H1 (cell line): ENCODE measurements at regions not wholly inside any gene's neighbourhood (a gene's known extent, or its start where the extent isn't known, plus 50 kb on each side); places are given as distances from the start of the nearest gene placed in this dataset.

Experiments used
- CTCF ChIA-PET: fragments of 300-600 bp; sonication (Branson Sonifier 250); formaldehyde crosslinking; loops from one replicate; lab custom pipeline; 2021; ENCODE audit not compliant: partially characterized antibody; lab: Charles Lee
- POLR2A ChIA-PET: fragments of 300-600 bp; sonication (Branson Sonifier 250); formaldehyde crosslinking; loops from one replicate; lab custom pipeline; 2021; ENCODE audit warnings: inconsistent platforms; ENCODE audit not compliant: partially characterized antibody; lab: Charles Lee
- DNase-seq, 2 experiments: peaks; one replicate each; pipeline versions ENCODE4 v3.0.0 to v3.0.0-alpha.2; 2010 to 2022; ENCODE audit warnings: low spot score in 2 of 2, low read depth in 1 of 2, mixed read lengths in 1 of 2
- FAIRE-seq: peaks from 2 replicates; lab custom pipeline; 2011; peaks lifted over from hg19 to GRCh38; lab: Jason Lieb, UNC
- H2AFZ ChIP-seq: 2 replicates; pipeline ENCODE4 v1.8.1; 2012; ENCODE audit warnings: low read length, inconsistent platforms
- H2AK5ac ChIP-seq: 2 replicates; pipeline ENCODE4 v1.6.1; 2013; ENCODE audit warnings: low read depth, low read length
- H2BK120ac ChIP-seq: replicated peaks from 2 replicates; pipeline ENCODE3; 2013; ENCODE audit warnings: low read depth, low read length, inconsistent platforms
- H2BK12ac ChIP-seq: 2 replicates; pipeline ENCODE4 v1.6.1; 2013; ENCODE audit warnings: low read depth, low read length
- H2BK15ac ChIP-seq: 2 replicates; pipeline ENCODE4 v1.6.1; 2013; ENCODE audit warnings: low read length
- H2BK20ac ChIP-seq: 2 replicates; pipeline ENCODE4 v1.6.1; 2013; ENCODE audit warnings: low read length
- H2BK5ac ChIP-seq: 2 replicates; pipeline ENCODE4 v1.6.1; 2013; ENCODE audit warnings: low read depth, low read length
- H3K14ac ChIP-seq: 2 replicates; pipeline ENCODE4 v1.6.1; 2013; ENCODE audit warnings: inconsistent platforms; ENCODE audit not compliant: insufficient read length
- H3K18ac ChIP-seq: 2 replicates; pipeline ENCODE4 v1.6.1; 2013; ENCODE audit warnings: low read length; ENCODE audit errors: extremely low read depth
- H3K23ac ChIP-seq: 2 replicates; pipeline ENCODE4 v1.6.1; 2013; ENCODE audit warnings: inconsistent platforms; ENCODE audit not compliant: insufficient read length
- H3K23me2 ChIP-seq: 2 replicates; pipeline ENCODE4 v1.6.1; 2013; ENCODE audit warnings: low read depth, low read length
- H3K27ac ChIP-seq: 2 replicates; pipeline ENCODE4 v1.6.1; 2011; ENCODE audit warnings: low read depth, low read length, inconsistent platforms
- H3K27me3 ChIP-seq, 4 experiments: replicated peaks in 1 of 4; 1 replicate in 1 of 4; 2 replicates in 3 of 4; pipeline versions ENCODE4 v1.6.1 to v1.8.1; 2011 to 2013; ENCODE audit warnings: low read length in 3 of 4, mild to moderate bottlenecking in 3 of 4, inconsistent platforms in 2 of 4, mixed read lengths in 2 of 4, moderate library complexity in 1 of 4; ENCODE audit not compliant: control insufficient read depth in 3 of 4, insufficient read depth in 3 of 4; ENCODE audit errors: extremely low read depth in 1 of 4
- H3K36me3 ChIP-seq, 4 experiments: 2 replicates each; pipeline versions ENCODE4 v1.6.1 to v1.8.1; 2011 to 2013; ENCODE audit warnings: mild to moderate bottlenecking in 4 of 4, low read length in 3 of 4, moderate library complexity in 2 of 4, control low read depth in 1 of 4, inconsistent platforms in 1 of 4; ENCODE audit not compliant: insufficient read depth in 4 of 4, control insufficient read depth in 2 of 4
- H3K4ac ChIP-seq: replicated peaks from 2 replicates; pipeline ENCODE3; 2013; ENCODE audit warnings: low read length, low read depth, mixed read lengths, inconsistent platforms; ENCODE audit not compliant: insufficient read length
- H3K4me1 ChIP-seq, 4 experiments: replicated peaks in 1 of 4; 1 replicate in 1 of 4; 2 replicates in 3 of 4; pipeline versions ENCODE4 v1.6.1 to v1.8.1; 2011 to 2013; ENCODE audit warnings: low read length in 3 of 4, inconsistent platforms in 2 of 4, mixed read lengths in 1 of 4; ENCODE audit not compliant: insufficient read depth in 4 of 4, control insufficient read depth in 3 of 4
- H3K4me2 ChIP-seq, 2 experiments: 2 replicates each; pipeline versions ENCODE4 v1.6.1 to v1.8.1; 2011 to 2013; ENCODE audit warnings: low read depth in 2 of 2, low read length in 2 of 2, control low read depth in 1 of 2, inconsistent platforms in 1 of 2, mild to moderate bottlenecking in 1 of 2; ENCODE audit not compliant: insufficient read depth in 1 of 2
- H3K4me3 ChIP-seq, 4 experiments: fragments of 200-600, 300-600 bp in 1 of 4; sonication (generic), shearing (Covaris generic), sonication (Bioruptor Twin) in 1 of 4; 2 replicates each; pipeline versions ENCODE4 v1.5.1 to v1.8.1; 2011 to 2016; ENCODE audit warnings: low read length in 4 of 4, low read depth in 3 of 4, control low read depth in 2 of 4, inconsistent platforms in 2 of 4, mild to moderate bottlenecking in 2 of 4, mixed read lengths in 1 of 4, moderate library complexity in 1 of 4; ENCODE audit not compliant: insufficient read depth in 2 of 4; ENCODE audit errors: extremely low read depth in 1 of 4
- H3K56ac ChIP-seq: replicated peaks from 2 replicates; pipeline ENCODE3; 2013; ENCODE audit warnings: low read depth, mild to moderate bottlenecking, mixed read lengths, low read length, inconsistent platforms; ENCODE audit not compliant: insufficient read length
- H3K79me1 ChIP-seq: 2 replicates; pipeline ENCODE4 v1.6.1; 2013; ENCODE audit warnings: low read depth, low read length, control low read depth
- H3K79me2 ChIP-seq, 2 experiments: 2 replicates each; pipeline versions ENCODE4 v1.6.1 to v1.8.1; 2012 to 2013; ENCODE audit warnings: low read length in 2 of 2, mild to moderate bottlenecking in 2 of 2, inconsistent platforms in 1 of 2; ENCODE audit not compliant: insufficient read depth in 2 of 2, control insufficient read depth in 1 of 2
- H3K9ac ChIP-seq, 4 experiments: replicated peaks in 1 of 4; 1 replicate in 1 of 4; 2 replicates in 3 of 4; pipeline versions ENCODE4 v1.6.1 to v1.8.1; 2011 to 2013; ENCODE audit warnings: low read depth in 3 of 4, low read length in 3 of 4, control low read depth in 2 of 4, mild to moderate bottlenecking in 2 of 4, moderate library complexity in 2 of 4, inconsistent platforms in 1 of 4; ENCODE audit errors: extremely low read depth in 1 of 4
- H3K9me3 ChIP-seq, 2 experiments: 2 replicates each; pipeline versions ENCODE4 v1.6.1 to v1.8.1; 2012 to 2013; ENCODE audit warnings: mild to moderate bottlenecking in 2 of 2, moderate library complexity in 2 of 2, control low read depth in 1 of 2, inconsistent platforms in 1 of 2, low read depth in 1 of 2, low read length in 1 of 2, mixed read lengths in 1 of 2; ENCODE audit not compliant: insufficient read depth in 2 of 2
- H4K20me1 ChIP-seq, 2 experiments: replicated peaks in 1 of 2; 2 replicates each; pipeline versions ENCODE3 to v1.8.1; 2011 to 2013; ENCODE audit warnings: inconsistent platforms in 2 of 2, low read length in 2 of 2, mild to moderate bottlenecking in 1 of 2; ENCODE audit not compliant: insufficient read depth in 2 of 2, control insufficient read depth in 1 of 2
- H4K5ac ChIP-seq: 2 replicates; pipeline ENCODE4 v1.6.1; 2013; ENCODE audit warnings: low read length, low read depth, mixed read lengths, inconsistent platforms; ENCODE audit not compliant: insufficient read length
- H4K8ac ChIP-seq: 2 replicates; pipeline ENCODE4 v1.8.0; 2013; ENCODE audit warnings: mild to moderate bottlenecking, moderate library complexity, low read length, inconsistent platforms; ENCODE audit not compliant: insufficient read depth; ENCODE audit errors: extremely low read depth
- H4K91ac ChIP-seq: replicated peaks from 2 replicates; pipeline ENCODE3; 2013; ENCODE audit warnings: low read length, mixed read lengths, inconsistent platforms; ENCODE audit not compliant: insufficient read length
- BCL11A ChIP-seq, 2 experiments: IDR thresholded peaks; one replicate each; pipeline ENCODE4 v1.6.1; 2011; ENCODE audit warnings: low read depth in 2 of 2, low read length in 2 of 2, mild to moderate bottlenecking in 2 of 2
- FOSL1 ChIP-seq: IDR thresholded peaks from 2 replicates; pipeline ENCODE4 v1.6.1; 2011; ENCODE audit warnings: mild to moderate bottlenecking, low read depth, low read length, moderate library complexity; ENCODE audit not compliant: insufficient read depth
- JUND ChIP-seq: IDR thresholded peaks from 2 replicates; pipeline ENCODE4 v1.6.1; 2011; ENCODE audit warnings: mild to moderate bottlenecking, improper control_type of control experiment, low read length
- KDM1A ChIP-seq: fragments of 200-600, 300-600 bp; sonication (generic); IDR thresholded peaks from 2 replicates; pipeline ENCODE4 v1.7.1; 2016; ENCODE audit warnings: mild to moderate bottlenecking, low read length, borderline replicate concordance
- MAFK ChIP-seq: IDR thresholded peaks from 2 replicates; pipeline ENCODE4 v1.6.1; 2012; ENCODE audit warnings: low read depth, mild to moderate bottlenecking, improper control_type of control experiment, low read length
- TBP ChIP-seq: IDR thresholded peaks from 2 replicates; pipeline ENCODE4 v1.6.1; 2011; ENCODE audit warnings: low read depth, low read length, improper control_type of control experiment

GRCh38 chr16:62794724-62795123 lies 758.5 kb upstream of the CDH8 start:
- no peaks in the 10 kb centered on the region for H3K9me3 ChIP-seq
- H4K91ac ChIP-seq, result no peak overlapping the region
- no peak overlapping the region for H4K5ac ChIP-seq
- H3K27me3 ChIP-seq, result no peaks in the 10 kb centered on the region
- no peaks in the 10 kb centered on the region for H3K4me1 ChIP-seq
- H4K20me1 ChIP-seq, result no peaks in the 10 kb centered on the region
- no peak overlapping the region for H3K4ac ChIP-seq
- H3K23ac ChIP-seq, result no peak overlapping the region
- no peak overlapping the region for H3K18ac ChIP-seq
- H2BK120ac ChIP-seq, result no peak overlapping the region
- no peak overlapping the region for H4K8ac ChIP-seq
- FAIRE-seq (no peak), DNase-seq (no peak)
- no peak overlapping the region for H2BK12ac ChIP-seq
- H3K27ac ChIP-seq, result no peak overlapping the region
- no peak overlapping the region for H3K4me3 ChIP-seq
- no peaks in the 10 kb centered on the region for H3K23me2 ChIP-seq
- H3K79me2 ChIP-seq, result no peaks in the 10 kb centered on the region
- no peak overlapping the region for H2BK15ac ChIP-seq
- no peak overlapping the region for H2AK5ac ChIP-seq
- ChIA-PET POLR2A (no interaction called here), CTCF (interaction anchor here (1.9 kb wide), 1 partner anchor 571 kb away, joined by 5 read pairs; no protein-coding TSS in a partner anchor)
- no peak overlapping the region for H2BK5ac ChIP-seq
- no peak overlapping the region for H3K4me2 ChIP-seq
- no peak overlapping the region for H3K56ac ChIP-seq
- TF ChIP-seq FOSL1 (no peak), BCL11A (IDR thresholded peaks at IDR 0.05; ENCODE audit: low read depth in 2 of 2, low read length in 2 of 2) (no peak), TBP (no peak), KDM1A (no peak), JUND (no peak), MAFK (0 out of 2 replicates have a peak, but pooled peaks have one; percentile 6)
- H3K14ac ChIP-seq, result no peak overlapping the region
- H2AFZ ChIP-seq, result no peak overlapping the region
- H3K36me3 ChIP-seq, result no peaks in the 10 kb centered on the region
- no peak overlapping the region for H3K9ac ChIP-seq
- H2BK20ac ChIP-seq, result no peak overlapping the region
- no peaks in the 10 kb centered on the region for H3K79me1 ChIP-seq
